Neural progenitor cell (in vitro differentiated cells): ENCODE measurements at regions not wholly inside any gene's neighbourhood (a gene's known extent, or its start where the extent isn't known, plus 50 kb on each side); places are given as distances from the start of the nearest gene placed in this dataset.
A peak's percentile ranks its signal among the peaks of the same experiment; 100 is the strongest.

Experiments used
- DNase-seq: peaks from one replicate; pipeline ENCODE4 v3.0.0-alpha.2; 2016; ENCODE audit warnings: low spot score
- H2AFZ ChIP-seq: fragments of 200-600 bp; sonication (generic); replicated peaks from 2 replicates; pipeline ENCODE4 v1.6.1; 2016; ENCODE audit warnings: antibody characterized with exemption
- H3F3A ChIP-seq: fragments of 200-600 bp; sonication (generic); 2 replicates; pipeline ENCODE4 v1.6.1; 2016; ENCODE audit warnings: antibody characterized with exemption, low read depth
- H3K27ac ChIP-seq: fragments of 200-600 bp; sonication (generic); 2 replicates; pipeline ENCODE4 v1.5.1; 2016; ENCODE audit warnings: mild to moderate bottlenecking
- H3K27me3 ChIP-seq: fragments of 200-600 bp; sonication (generic); 2 replicates; pipeline ENCODE4 v1.6.1; 2016; ENCODE audit warnings: mild to moderate bottlenecking, moderate library complexity
- H3K36me3 ChIP-seq: fragments of 200-600 bp; sonication (generic); 2 replicates; pipeline ENCODE4 v1.5.1; 2016
- H3K4me1 ChIP-seq: fragments of 200-600 bp; sonication (generic); 2 replicates; pipeline ENCODE4 v1.6.1; 2016; ENCODE audit warnings: mixed run types
- H3K4me2 ChIP-seq: fragments of 200-600 bp; sonication (generic); 2 replicates; pipeline ENCODE4 v1.6.1; 2016
- H3K4me3 ChIP-seq: fragments of 200-600 bp; sonication (generic); 2 replicates; pipeline ENCODE4 v1.5.1; 2016
- H3K79me2 ChIP-seq: fragments of 200-600 bp; sonication (generic); 2 replicates; pipeline ENCODE4 v1.6.1; 2016; ENCODE audit warnings: low read depth
- H3K9ac ChIP-seq: fragments of 200-600 bp; sonication (generic); 2 replicates; pipeline ENCODE4 v1.6.1; 2016
- H3K9me3 ChIP-seq: fragments of 200-600 bp; sonication (generic); 2 replicates; pipeline ENCODE4 v1.5.1; 2016; ENCODE audit warnings: low read depth
- H4K20me1 ChIP-seq: fragments of 200-600 bp; sonication (generic); 2 replicates; pipeline ENCODE4 v1.6.1; 2016; ENCODE audit warnings: low read depth
- H3K27ac Mint-ChIP-seq: 3 replicates; pipeline ENCODE4 v1.8.0; 2021; ENCODE audit warnings: mixed read lengths
- H3K27me3 Mint-ChIP-seq: 2 replicates; pipeline ENCODE4 v1.8.0; 2022; ENCODE audit warnings: low read depth, mild to moderate bottlenecking, inconsistent platforms, moderate library complexity, mixed read lengths; ENCODE audit not compliant: insufficient read depth
- H3K36me3 Mint-ChIP-seq: 3 replicates; pipeline ENCODE4 v1.8.0; 2021; ENCODE audit warnings: mixed read lengths
- H3K4me1 Mint-ChIP-seq: 3 replicates; pipeline ENCODE4 v1.8.0; 2021; ENCODE audit warnings: mixed read lengths
- H3K4me3 Mint-ChIP-seq: 3 replicates; pipeline ENCODE4 v1.8.0; 2021; ENCODE audit warnings: mild to moderate bottlenecking, moderate library complexity, mixed read lengths
- H3K9me3 Mint-ChIP-seq: 3 replicates; pipeline ENCODE4 v1.8.0; 2020; ENCODE audit warnings: mixed read lengths
- EZH2 ChIP-seq: fragments of 200-600 bp; sonication (generic); IDR thresholded peaks from 2 replicates; pipeline ENCODE4 v1.6.1; 2017; ENCODE audit warnings: antibody characterized with exemption, mild to moderate bottlenecking, moderate library complexity
- EZH2phosphoT487 ChIP-seq: fragments of 200-600 bp; sonication (generic); IDR thresholded peaks from 2 replicates; pipeline ENCODE4 v1.6.1; 2017; ENCODE audit warnings: antibody characterized with exemption
- TF ChIP-seq, protein P1 (sequence below): fragments of 200-600 bp; sonication (generic); IDR thresholded peaks from 2 replicates; pipeline ENCODE4 v1.5.1; 2017; ENCODE audit warnings: antibody characterized with exemption, mild to moderate bottlenecking

DNA sequence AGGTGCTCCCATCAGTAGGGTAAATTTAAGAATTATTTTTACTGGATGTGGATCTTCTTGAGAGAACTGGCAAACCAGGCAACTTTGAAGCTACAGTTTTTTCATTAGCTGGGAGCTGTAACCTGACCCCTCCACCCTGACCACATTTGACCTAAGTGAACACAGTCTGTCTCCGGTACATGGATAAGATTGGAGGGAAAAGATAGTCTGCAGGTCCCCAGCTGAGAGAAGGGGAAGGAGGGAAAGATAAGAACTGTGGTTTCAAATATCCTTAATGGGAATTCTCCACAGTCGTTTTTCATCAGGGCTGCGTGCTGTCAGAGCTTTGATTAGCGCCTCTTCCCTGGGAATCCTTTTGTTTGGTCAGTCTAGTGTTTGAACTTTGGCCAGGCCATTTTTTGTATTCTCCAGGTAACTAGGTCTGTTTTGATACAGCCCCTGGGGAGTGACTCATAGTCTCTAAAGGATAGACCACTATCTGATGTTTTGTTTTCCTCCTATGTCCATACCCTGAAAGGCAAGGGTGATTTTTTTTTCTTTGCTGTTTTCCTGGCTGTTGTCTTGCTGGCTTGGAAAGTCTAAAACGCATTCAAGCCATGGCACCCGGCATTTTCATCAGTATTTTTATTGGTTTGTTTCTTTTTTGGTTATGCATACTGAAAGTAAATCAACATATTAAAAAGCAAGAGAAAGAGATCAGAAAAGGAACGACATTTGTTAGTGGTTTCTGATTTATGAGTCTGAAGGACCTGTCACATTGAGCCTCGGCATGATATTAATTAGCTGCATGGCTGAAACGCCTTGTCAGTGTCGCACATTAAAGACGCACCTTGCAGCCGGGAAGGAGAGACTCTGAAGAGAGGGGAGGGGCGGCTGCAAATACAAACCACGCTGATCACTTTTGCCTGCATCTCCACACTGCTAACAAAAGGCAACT lies 183.4 kb upstream of the FN1 start:
- TF ChIP-seq EZH2phosphoT487 (no peak), EZH2 (no peak)
- TF ChIP-seq, protein P1, sequence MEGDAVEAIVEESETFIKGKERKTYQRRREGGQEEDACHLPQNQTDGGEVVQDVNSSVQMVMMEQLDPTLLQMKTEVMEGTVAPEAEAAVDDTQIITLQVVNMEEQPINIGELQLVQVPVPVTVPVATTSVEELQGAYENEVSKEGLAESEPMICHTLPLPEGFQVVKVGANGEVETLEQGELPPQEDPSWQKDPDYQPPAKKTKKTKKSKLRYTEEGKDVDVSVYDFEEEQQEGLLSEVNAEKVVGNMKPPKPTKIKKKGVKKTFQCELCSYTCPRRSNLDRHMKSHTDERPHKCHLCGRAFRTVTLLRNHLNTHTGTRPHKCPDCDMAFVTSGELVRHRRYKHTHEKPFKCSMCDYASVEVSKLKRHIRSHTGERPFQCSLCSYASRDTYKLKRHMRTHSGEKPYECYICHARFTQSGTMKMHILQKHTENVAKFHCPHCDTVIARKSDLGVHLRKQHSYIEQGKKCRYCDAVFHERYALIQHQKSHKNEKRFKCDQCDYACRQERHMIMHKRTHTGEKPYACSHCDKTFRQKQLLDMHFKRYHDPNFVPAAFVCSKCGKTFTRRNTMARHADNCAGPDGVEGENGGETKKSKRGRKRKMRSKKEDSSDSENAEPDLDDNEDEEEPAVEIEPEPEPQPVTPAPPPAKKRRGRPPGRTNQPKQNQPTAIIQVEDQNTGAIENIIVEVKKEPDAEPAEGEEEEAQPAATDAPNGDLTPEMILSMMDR = no peak
- Mint-ChIP-seq H3K27ac (peak overlapping the region; percentile 92), H3K9me3 (peaks cover 12% of the 10 kb centered on the region), H3K4me1 (peaks cover 47% of the 10 kb centered on the region), H3K27me3 (peaks cover 2% of the 10 kb centered on the region), H3K36me3 (peaks cover 2% of the 10 kb centered on the region), H3K4me3 (peak overlapping the region; percentile 64)
- H3K27ac ChIP-seq = no peak overlapping the region
- peaks cover 16% of the 10 kb centered on the region for H3K4me1 ChIP-seq
- peak overlapping the region; percentile 5 for H3K4me3 ChIP-seq
- H3K79me2 ChIP-seq = no peaks in the 10 kb centered on the region
- peak overlapping the region; percentile 51 for H3K4me2 ChIP-seq
- H3K36me3 ChIP-seq = no peaks in the 10 kb centered on the region
- no peaks in the 10 kb centered on the region for H3K9me3 ChIP-seq
- H2AFZ ChIP-seq = no peak overlapping the region
- H3F3A ChIP-seq = peaks cover 10% of the 10 kb centered on the region
- H3K9ac ChIP-seq = no peak overlapping the region
- DNase-seq = peak; percentile 66
- no peaks in the 10 kb centered on the region for H4K20me1 ChIP-seq
- H3K27me3 ChIP-seq = no peaks in the 10 kb centered on the region

DNA sequence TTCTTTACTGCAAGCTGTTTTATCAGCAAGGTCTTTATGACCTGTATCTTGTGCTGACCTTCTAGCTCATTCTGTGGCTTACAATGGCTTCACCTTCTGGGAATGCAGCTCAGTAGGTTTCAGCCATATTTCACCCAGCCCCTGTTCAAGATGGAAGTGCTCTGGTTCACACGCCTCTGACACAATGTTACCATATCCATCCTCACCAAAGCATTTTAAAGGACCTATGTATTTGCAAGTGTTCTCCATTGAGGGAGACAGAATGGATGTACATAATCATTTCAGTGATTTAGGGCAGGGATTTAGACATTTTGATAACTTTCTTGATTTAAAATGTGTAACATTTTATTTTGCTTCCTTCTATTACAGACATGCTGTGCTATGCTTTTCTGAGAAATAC lies 182.3 kb upstream of the FN1 start:
- DNase-seq = no peak
- Mint-ChIP-seq H3K27ac (no peak overlapping the region), H3K36me3 (peaks cover 2% of the 10 kb centered on the region), H3K9me3 (peaks cover 18% of the 10 kb centered on the region), H3K27me3 (peaks cover 2% of the 10 kb centered on the region), H3K4me1 (peaks cover 55% of the 10 kb centered on the region), H3K4me3 (no peak overlapping the region)
- no peaks in the 10 kb centered on the region for H3K36me3 ChIP-seq
- no peaks in the 10 kb centered on the region for H3K9me3 ChIP-seq
- no peak overlapping the region for H3K4me2 ChIP-seq
- H3K4me3 ChIP-seq = no peak overlapping the region
- no peak overlapping the region for H3K27ac ChIP-seq
- H3K4me1 ChIP-seq = peaks cover 16% of the 10 kb centered on the region
- no peak for TF ChIP-seq EZH2
- TF ChIP-seq, protein P1 = no peak
- TF ChIP-seq EZH2phosphoT487 = no peak
- H3K9ac ChIP-seq = no peak overlapping the region
- H3K79me2 ChIP-seq = no peaks in the 10 kb centered on the region
- peaks cover 10% of the 10 kb centered on the region for H3F3A ChIP-seq
- H4K20me1 ChIP-seq = no peaks in the 10 kb centered on the region
- no peak overlapping the region for H2AFZ ChIP-seq
- no peaks in the 10 kb centered on the region for H3K27me3 ChIP-seq

DNA sequence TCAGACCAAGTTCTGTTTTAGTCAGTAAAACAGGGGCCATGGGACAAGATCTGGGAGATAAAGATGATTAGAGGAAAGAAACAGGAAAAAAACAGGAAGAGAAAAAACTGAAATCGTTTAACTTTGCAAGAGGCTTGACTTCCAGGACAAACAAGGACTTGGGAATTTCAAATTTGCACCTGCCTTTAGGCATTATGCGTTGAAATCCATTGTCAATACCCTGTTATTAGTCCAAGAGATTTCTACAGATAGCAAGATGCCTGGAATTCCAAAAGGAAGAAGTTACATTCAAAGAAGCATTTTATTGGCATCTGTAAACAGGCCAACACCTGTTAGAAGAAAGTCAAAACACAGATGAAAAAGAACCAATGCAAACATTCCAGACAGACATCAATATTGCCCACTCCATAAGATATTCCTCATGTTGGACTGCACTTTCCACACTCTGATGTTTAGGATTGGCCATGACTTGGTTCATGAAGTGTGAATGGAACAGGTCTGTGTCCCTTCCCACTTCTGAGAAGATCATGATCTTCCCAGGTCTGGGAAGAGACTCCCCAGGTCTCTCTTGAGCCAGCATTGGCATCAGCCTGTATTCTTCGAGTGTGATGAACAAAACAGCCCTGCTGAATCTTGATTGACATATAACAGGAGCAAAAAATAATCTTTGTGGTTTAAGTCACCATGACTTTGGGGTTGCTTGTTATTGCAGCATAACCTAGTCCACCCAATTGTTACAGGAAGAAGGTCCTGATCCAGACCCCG lies 181.4 kb upstream of the FN1 start:
- no peak overlapping the region for H3K4me3 Mint-ChIP-seq
- H3K27me3 ChIP-seq = no peaks in the 10 kb centered on the region
- no peak overlapping the region for H3K27ac ChIP-seq
- H3K27ac Mint-ChIP-seq = no peak overlapping the region
- no peaks in the 10 kb centered on the region for H3K36me3 ChIP-seq
- H2AFZ ChIP-seq = no peak overlapping the region
- H3K79me2 ChIP-seq = no peaks in the 10 kb centered on the region
- H3K36me3 Mint-ChIP-seq = peaks cover 2% of the 10 kb centered on the region
- peaks cover 58% of the 10 kb centered on the region for H3K4me1 Mint-ChIP-seq
- H3K9ac ChIP-seq = no peak overlapping the region
- DNase-seq = no peak
- no peaks in the 10 kb centered on the region for H3K9me3 ChIP-seq
- H3K9me3 Mint-ChIP-seq = peaks cover 18% of the 10 kb centered on the region
- peaks cover 10% of the 10 kb centered on the region for H3F3A ChIP-seq
- H3K4me1 ChIP-seq = peaks cover 16% of the 10 kb centered on the region
- peaks cover 2% of the 10 kb centered on the region for H3K27me3 Mint-ChIP-seq
- no peak overlapping the region for H3K4me3 ChIP-seq
- TF ChIP-seq EZH2phosphoT487 (no peak), EZH2 (no peak)
- TF ChIP-seq, protein P1 = no peak
- no peaks in the 10 kb centered on the region for H4K20me1 ChIP-seq
- H3K4me2 ChIP-seq = no peak overlapping the region
